ENCODE measurements at regions not wholly inside any gene's neighbourhood (a gene's known extent, or its start where the extent isn't known, plus 50 kb on each side); places are given as distances from the start of the nearest gene placed in this dataset.

DNA sequence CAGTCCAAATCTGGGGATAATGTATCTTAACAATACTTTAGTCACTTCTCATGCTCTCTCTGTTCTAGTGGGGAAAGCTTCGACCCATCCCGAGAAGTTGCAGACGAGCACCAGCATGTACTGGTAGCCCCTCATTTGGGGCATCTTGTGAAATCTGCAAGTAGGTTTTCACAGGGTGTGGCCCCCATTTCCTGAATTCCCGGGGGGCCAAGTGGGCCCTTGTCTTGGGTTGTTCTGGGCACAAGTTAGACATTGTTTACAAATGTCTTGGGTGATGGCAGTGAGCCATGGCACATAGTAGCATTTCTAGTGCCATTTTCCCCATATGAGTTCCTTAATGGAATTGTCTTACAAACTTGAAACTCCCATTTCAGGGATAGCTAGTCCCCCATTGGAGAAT lies 216.7 kb upstream of the KCND2 start (continued):
- TF ChIP-seq PBX3 (IDR thresholded peaks at IDR 0.05): no peak

GRCh38 chr7:120059641-120060040 lies 213.3 kb upstream of the KCND2 start:
- WGBS (ENCODE audit: missing lambda C conversion rate): 0% methylated on average over 1 of the region's 1 CpG
- no peak for DNase-seq (ENCODE audit: low read depth in 1 of 2, low spot score in 1 of 2)
- no peaks in the 10 kb centered on the region for H3K4me1 ChIP-seq
- ChIA-PET CTCF (no interaction called here), POLR2A (no interaction called here)
- H3K4me2 ChIP-seq: no peak overlapping the region
- no peak for TF ChIP-seq MYC (IDR thresholded peaks at IDR 0.05; ENCODE audit: borderline replicate concordance, low read length)
- TF ChIP-seq FOSB (CRISPR knock-in tag; IDR thresholded peaks at IDR 0.05): no peak
- TF ChIP-seq CBX2 (IDR thresholded peaks at IDR 0.05; ENCODE audit: borderline replicate concordance, low read depth): no peak
- TF ChIP-seq, protein P1, sequence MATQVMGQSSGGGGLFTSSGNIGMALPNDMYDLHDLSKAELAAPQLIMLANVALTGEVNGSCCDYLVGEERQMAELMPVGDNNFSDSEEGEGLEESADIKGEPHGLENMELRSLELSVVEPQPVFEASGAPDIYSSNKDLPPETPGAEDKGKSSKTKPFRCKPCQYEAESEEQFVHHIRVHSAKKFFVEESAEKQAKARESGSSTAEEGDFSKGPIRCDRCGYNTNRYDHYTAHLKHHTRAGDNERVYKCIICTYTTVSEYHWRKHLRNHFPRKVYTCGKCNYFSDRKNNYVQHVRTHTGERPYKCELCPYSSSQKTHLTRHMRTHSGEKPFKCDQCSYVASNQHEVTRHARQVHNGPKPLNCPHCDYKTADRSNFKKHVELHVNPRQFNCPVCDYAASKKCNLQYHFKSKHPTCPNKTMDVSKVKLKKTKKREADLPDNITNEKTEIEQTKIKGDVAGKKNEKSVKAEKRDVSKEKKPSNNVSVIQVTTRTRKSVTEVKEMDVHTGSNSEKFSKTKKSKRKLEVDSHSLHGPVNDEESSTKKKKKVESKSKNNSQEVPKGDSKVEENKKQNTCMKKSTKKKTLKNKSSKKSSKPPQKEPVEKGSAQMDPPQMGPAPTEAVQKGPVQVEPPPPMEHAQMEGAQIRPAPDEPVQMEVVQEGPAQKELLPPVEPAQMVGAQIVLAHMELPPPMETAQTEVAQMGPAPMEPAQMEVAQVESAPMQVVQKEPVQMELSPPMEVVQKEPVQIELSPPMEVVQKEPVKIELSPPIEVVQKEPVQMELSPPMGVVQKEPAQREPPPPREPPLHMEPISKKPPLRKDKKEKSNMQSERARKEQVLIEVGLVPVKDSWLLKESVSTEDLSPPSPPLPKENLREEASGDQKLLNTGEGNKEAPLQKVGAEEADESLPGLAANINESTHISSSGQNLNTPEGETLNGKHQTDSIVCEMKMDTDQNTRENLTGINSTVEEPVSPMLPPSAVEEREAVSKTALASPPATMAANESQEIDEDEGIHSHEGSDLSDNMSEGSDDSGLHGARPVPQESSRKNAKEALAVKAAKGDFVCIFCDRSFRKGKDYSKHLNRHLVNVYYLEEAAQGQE (IDR thresholded peaks at IDR 0.05): no peak
- no peak for TF ChIP-seq KDM1A (IDR thresholded peaks at IDR 0.05; ENCODE audit: low read depth)
- no peak for TF ChIP-seq EHMT2 (IDR thresholded peaks at IDR 0.05; ENCODE audit: low read depth)
- FAIRE-seq: no peak
- no peak for ATAC-seq
- no peaks in the 10 kb centered on the region for H3K9me3 ChIP-seq
- no peak overlapping the region for H3K4me3 ChIP-seq
- no peak overlapping the region for H3K27ac ChIP-seq

- Histone ChIP-seq H3K4me3 (no peak overlapping the region), H3K4me1 (no peaks in the 10 kb centered on the region), H3K4me2 (no peak overlapping the region), H3K9me3 (no peaks in the 10 kb centered on the region), H3K27ac (no peak overlapping the region)
- POLR2A ChIA-PET: no interaction called here
- WGBS (ENCODE audit: missing lambda C conversion rate): 20% methylated on average over 4 of the region's 4 CpGs
- TF ChIP-seq, protein P2, sequence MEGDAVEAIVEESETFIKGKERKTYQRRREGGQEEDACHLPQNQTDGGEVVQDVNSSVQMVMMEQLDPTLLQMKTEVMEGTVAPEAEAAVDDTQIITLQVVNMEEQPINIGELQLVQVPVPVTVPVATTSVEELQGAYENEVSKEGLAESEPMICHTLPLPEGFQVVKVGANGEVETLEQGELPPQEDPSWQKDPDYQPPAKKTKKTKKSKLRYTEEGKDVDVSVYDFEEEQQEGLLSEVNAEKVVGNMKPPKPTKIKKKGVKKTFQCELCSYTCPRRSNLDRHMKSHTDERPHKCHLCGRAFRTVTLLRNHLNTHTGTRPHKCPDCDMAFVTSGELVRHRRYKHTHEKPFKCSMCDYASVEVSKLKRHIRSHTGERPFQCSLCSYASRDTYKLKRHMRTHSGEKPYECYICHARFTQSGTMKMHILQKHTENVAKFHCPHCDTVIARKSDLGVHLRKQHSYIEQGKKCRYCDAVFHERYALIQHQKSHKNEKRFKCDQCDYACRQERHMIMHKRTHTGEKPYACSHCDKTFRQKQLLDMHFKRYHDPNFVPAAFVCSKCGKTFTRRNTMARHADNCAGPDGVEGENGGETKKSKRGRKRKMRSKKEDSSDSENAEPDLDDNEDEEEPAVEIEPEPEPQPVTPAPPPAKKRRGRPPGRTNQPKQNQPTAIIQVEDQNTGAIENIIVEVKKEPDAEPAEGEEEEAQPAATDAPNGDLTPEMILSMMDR (IDR thresholded peaks at IDR 0.05): no peak
- TF ChIP-seq CEBPB (IDR thresholded peaks at IDR 0.05) (no peak), MAZ (IDR thresholded peaks at IDR 0.05; ENCODE audit: borderline replicate concordance, low read depth, low read length) (no peak), POLR2AphosphoS2 (conservative IDR thresholded peaks at IDR 0.05; ENCODE audit: low read length) (no peak), ZFP36 (IDR thresholded peaks at IDR 0.05; ENCODE audit: borderline replicate concordance, partially characterized antibody) (no peak), JUN (IDR thresholded peaks at IDR 0.05) (no peak)
- CTCF ChIA-PET: no interaction called here
- ATAC-seq (no peak), DNase-seq (ENCODE audit: low read depth in 1 of 2, low spot score in 1 of 2) (no peak), FAIRE-seq (no peak)
Observed at GRCh38 chr7:120060281-120060680, 212.7 kb upstream of the KCND2 start.

DNA sequence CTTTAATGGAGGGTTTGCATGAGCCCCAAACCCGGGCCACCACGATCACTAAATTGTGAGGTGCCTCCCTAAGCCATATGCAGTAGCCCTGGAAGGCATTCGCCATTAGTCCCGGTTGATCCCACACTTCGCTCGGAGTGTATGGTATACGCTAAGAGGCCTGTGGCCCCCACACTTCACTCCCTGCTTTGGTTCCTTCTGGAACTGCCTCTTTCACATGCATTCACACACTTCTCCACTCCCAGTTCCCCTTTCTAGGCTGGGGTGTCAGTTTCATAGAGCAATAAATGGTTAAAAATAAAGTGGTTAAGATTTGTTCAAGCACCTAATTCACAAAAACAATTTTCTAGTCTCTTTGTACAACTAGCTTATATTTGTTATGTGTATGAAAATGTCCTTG lies 212.1 kb upstream of the KCND2 start:
- ChIA-PET POLR2A (no interaction called here), CTCF (no interaction called here)
- Histone ChIP-seq H3K27ac (no peak overlapping the region), H3K4me3 (no peak overlapping the region), H3K9me3 (no peaks in the 10 kb centered on the region), H3K4me1 (no peaks in the 10 kb centered on the region), H3K4me2 (no peak overlapping the region)
- ATAC-seq: no peak
- TF ChIP-seq NFE2L2 (conservative IDR thresholded peaks at IDR 0.05; ENCODE audit: low read length) (no peak), POLR2AphosphoS2 (conservative IDR thresholded peaks at IDR 0.05; ENCODE audit: low read length) (no peak), EHMT2 (IDR thresholded peaks at IDR 0.05; ENCODE audit: low read depth) (no peak), RNF2 (IDR thresholded peaks at IDR 0.05; ENCODE audit: borderline replicate concordance, low read depth) (no peak), EHF (CRISPR knock-in tag; IDR thresholded peaks at IDR 0.05) (no peak), MYC (IDR thresholded peaks at IDR 0.05; ENCODE audit: borderline replicate concordance, low read length) (no peak), TFCP2L1 (CRISPR knock-in tag; IDR thresholded peaks at IDR 0.05) (no peak)
- TF ChIP-seq, protein P2 (IDR thresholded peaks at IDR 0.05): no peak
- DNase-seq (ENCODE audit: low read depth in 1 of 2, low spot score in 1 of 2): no peak
- 49% methylated on average over 7 of the region's 7 CpGs for WGBS (ENCODE audit: missing lambda C conversion rate)
- FAIRE-seq: no peak
